GM12891 (cell line): ENCODE measurements at regions not wholly inside any gene's neighbourhood (a gene's known extent, or its start where the extent isn't known, plus 50 kb on each side); places are given as distances from the start of the nearest gene placed in this dataset.

ENCODE experiments used
- POLR2A ChIP-seq: IDR thresholded peaks from 2 replicates; pipeline ENCODE4 v1.6.1; 2011; ENCODE audit warnings: low read depth, low read length, control low read depth
- SPI1 ChIP-seq: IDR thresholded peaks from 2 replicates; pipeline ENCODE4 v1.6.1; 2011; ENCODE audit warnings: low read depth, low read length, control low read depth

DNA sequence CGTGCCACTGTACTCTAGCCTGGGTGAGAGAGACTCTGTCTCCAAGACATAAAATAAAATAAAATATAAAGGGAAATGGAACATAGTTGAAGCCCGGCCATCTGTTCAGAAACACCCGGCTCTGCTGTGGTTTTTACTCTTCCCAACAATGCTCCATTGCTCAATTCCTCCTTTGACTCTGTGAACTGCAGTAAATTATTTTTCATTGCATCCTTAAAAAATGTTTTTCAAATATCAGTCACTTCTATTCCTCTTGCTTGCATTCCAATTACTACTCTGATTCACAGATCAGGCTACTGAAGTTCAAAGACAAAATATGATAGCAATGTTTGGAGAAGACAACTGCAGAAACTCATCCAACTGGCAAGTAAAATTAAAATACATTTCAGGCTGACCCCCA, 983.0 kb downstream of the SORCS1 start:
- no peak for TF ChIP-seq POLR2A
- TF ChIP-seq SPI1 = no peak
